ENCODE measurements at regions not wholly inside any gene's neighbourhood (a gene's known extent, or its start where the extent isn't known, plus 50 kb on each side); places are given as distances from the start of the nearest gene placed in this dataset.
"Not testable (repeated sequence)": the region's sequence is repeated elsewhere in the genome, so short reads cannot be mapped to it uniquely, and the experiment has no call there.

GRCh38 chr22:25392584-25392983 lies 171.9 kb upstream of the GRK3 start:
- Mint-ChIP-seq H3K4me1 (peaks cover 36% of the 10 kb centered on the region), H3K9me3 (no peaks in the 10 kb centered on the region), H3K36me3 (peaks cover 6% of the 10 kb centered on the region), H3K27me3 (no peaks in the 10 kb centered on the region), H3K27ac (no peak overlapping the region), H3K4me3 (no peak overlapping the region)
- no peak for DNase-seq

- H3K4me3 Mint-ChIP-seq, result no peak overlapping the region
- H3K9me3 Mint-ChIP-seq, result no peaks in the 10 kb centered on the region
- H3K4me1 Mint-ChIP-seq, result peaks cover 38% of the 10 kb centered on the region
- H3K27ac Mint-ChIP-seq, result no peak overlapping the region
- H3K36me3 Mint-ChIP-seq, result peaks cover 6% of the 10 kb centered on the region
- H3K27me3 Mint-ChIP-seq, result no peaks in the 10 kb centered on the region
- DNase-seq, result no peak
Observed at GRCh38 chr22:25393121-25393805, 171.2 kb upstream of the GRK3 start.

DNA sequence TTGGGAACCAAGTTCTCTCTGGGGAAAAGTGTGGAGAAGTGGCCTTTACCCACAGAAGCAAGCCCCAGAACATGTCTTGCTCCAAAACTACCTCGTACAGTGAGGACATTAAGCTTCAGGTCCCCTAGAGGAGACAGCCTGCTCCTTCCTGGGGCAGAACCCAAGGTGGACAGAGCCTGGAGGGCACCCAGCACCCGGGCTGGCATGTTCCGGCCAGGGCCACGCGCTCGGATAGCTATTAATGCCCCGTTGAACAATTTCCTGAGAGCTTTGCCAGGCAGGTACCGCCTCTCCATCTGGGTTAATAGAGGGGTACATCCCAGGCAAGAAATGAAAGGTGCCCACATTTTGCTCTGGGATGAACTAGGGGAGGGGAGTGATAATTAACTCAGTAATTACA lies 169.0 kb upstream of the GRK3 start:
- Mint-ChIP-seq H3K4me3 (no peak overlapping the region), H3K9me3 (no peaks in the 10 kb centered on the region), H3K36me3 (peaks cover 6% of the 10 kb centered on the region), H3K27ac (no peak overlapping the region), H3K4me1 (peaks cover 27% of the 10 kb centered on the region), H3K27me3 (no peaks in the 10 kb centered on the region)
- DNase-seq, result no peak

GRCh38 chr22:25395915-25396314 lies 168.6 kb upstream of the GRK3 start:
- H3K4me3 Mint-ChIP-seq, result no peak overlapping the region
- peaks cover 6% of the 10 kb centered on the region for H3K36me3 Mint-ChIP-seq
- no peaks in the 10 kb centered on the region for H3K27me3 Mint-ChIP-seq
- DNase-seq, result no peak
- no peak overlapping the region for H3K27ac Mint-ChIP-seq
- peaks cover 24% of the 10 kb centered on the region for H3K4me1 Mint-ChIP-seq
- H3K9me3 Mint-ChIP-seq, result no peaks in the 10 kb centered on the region

DNA sequence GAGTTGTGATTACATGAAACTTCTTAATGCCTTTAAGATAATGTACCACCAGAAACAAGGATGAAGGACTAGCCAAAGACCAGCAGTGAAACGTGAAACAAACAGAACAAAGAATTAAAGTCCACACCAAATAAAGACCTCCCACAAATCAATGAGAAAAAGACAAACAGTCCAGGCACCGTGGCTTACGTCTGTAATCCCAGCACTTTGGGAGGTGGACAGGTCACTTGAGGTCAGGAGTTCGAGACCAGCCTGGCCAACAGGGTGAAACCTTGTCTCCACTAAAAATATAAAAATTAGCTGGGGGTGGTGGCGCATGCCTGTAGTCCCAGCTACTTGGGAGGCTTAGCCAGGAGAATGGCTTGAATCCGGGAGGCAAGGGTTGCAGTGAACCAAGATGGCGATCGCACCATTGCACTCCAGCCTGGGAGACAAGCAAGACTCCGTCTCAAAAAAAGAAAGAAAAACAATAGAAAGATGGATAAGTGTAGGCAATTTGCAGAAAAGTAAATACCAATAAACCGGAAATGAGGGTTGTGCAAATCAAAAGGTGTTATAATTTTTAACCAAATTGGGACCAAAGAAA lies 167.8 kb upstream of the GRK3 start:
- DNase-seq, result no peak
- Mint-ChIP-seq H3K4me3 (no peak overlapping the region), H3K4me1 (peaks cover 29% of the 10 kb centered on the region), H3K36me3 (peaks cover 6% of the 10 kb centered on the region), H3K27ac (no peak overlapping the region), H3K9me3 (no peaks in the 10 kb centered on the region), H3K27me3 (no peaks in the 10 kb centered on the region)

GRCh38 chr22:25397616-25398015 lies 166.9 kb upstream of the GRK3 start:
- Mint-ChIP-seq H3K27me3 (no peaks in the 10 kb centered on the region), H3K9me3 (no peaks in the 10 kb centered on the region), H3K36me3 (peaks cover 6% of the 10 kb centered on the region), H3K4me1 (peaks cover 35% of the 10 kb centered on the region), H3K27ac (no peak overlapping the region), H3K4me3 (no peak overlapping the region)
- DNase-seq, result no peak

DNA sequence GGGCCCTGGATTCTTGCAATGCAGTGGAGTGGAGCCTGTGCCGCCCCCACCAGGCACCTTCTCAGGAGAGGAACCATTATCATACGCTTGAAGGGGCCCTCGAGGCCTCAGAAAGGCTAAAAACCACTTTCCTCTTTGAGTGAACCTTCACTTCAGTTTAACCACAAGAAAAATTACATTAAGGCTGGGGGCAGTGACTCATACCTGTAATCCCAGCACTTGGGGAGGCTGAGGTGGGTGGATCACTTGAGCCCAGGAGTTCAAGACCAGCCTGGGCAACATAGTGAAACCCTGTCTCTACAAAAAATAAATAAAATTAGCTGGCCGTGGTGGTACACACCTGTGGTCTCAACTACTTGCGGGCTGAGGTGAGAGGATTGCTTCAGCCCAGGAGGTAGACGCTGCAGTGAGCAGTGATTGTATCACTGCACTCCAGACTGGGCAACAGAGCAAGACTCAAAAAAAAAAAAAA lies 165.8 kb upstream of the GRK3 start:
- H3K27me3 Mint-ChIP-seq, H3K4me3 Mint-ChIP-seq, H3K9me3 Mint-ChIP-seq, H3K36me3 Mint-ChIP-seq: not testable (repeated sequence)
- peak; percentile 59 for DNase-seq
- peaks cover 42% of the 10 kb centered on the region for H3K4me1 Mint-ChIP-seq
- H3K27ac Mint-ChIP-seq, result peak overlapping the region; percentile 34

DNA sequence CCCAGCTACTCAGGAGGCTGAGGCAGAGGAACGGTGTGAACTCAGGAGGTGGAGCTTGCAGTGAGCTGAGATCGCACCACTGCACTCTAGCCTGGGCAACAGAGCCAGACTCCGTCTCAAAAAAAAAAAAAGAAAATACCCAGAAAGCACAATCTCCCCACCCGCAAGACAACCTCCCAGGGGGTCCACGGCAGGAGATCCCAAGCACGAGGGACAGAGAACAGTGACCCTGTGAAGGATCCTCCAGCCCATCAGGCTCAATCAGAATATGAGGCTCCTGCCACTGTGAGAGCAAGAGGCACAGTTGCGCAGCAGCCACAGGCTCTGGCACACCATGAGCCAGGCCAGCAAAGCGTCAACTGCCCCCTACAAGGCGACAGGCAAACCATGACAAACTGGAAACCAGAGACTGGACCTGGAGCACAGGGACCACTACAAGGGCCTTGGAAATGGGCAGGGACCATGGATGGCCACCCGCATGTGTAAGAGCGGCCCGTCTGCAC lies 164.8 kb upstream of the GRK3 start:
- H3K4me1 Mint-ChIP-seq, result peaks cover 48% of the 10 kb centered on the region
- peaks cover 6% of the 10 kb centered on the region for H3K36me3 Mint-ChIP-seq
- no peak overlapping the region for H3K4me3 Mint-ChIP-seq
- no peaks in the 10 kb centered on the region for H3K9me3 Mint-ChIP-seq
- H3K27me3 Mint-ChIP-seq, result no peaks in the 10 kb centered on the region
- DNase-seq, result no peak
- no peak overlapping the region for H3K27ac Mint-ChIP-seq

- H3K36me3 Mint-ChIP-seq, result no peaks in the 10 kb centered on the region
Observed at GRCh38 chr22:25402160-25402500, 162.3 kb upstream of the GRK3 start.

DNA sequence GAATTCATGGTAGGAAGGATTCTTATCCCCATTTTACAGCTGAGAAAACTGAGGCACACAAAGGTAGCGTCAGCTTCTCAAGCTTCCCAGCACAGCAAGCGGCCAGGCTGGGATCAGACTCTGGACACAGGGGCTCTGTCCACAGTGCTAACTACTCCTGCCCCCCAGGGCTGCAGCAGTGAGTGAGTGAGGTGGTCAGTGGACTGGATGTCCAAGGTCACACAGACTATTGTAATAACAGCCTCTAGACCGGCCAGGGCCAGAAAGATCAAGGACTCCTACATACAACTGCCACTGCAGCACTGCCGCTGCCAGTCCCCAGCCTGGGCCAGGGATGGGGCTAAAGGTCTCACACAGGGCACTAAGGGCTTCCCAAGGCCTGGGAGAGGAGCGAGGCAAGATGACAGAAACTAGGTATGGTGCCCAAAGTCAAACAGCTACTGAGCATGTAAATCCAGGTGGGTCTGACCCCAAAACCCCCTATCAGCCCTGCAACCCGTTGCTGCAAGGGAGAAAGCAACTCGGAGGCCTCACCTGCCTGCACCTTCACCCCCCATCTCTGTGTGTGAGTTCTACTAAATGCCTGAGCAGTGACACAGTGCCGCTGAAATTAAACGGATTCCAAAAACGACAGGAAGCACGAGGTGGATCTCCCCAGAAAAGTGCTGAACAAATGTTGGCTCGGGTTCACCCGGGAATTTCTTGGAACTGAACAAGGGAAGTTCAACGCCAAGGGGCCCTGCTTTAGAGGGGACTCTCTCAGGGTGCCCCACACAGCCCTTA lies 161.8 kb upstream of the GRK3 start:
- DNase-seq, result no peak
- Mint-ChIP-seq H3K36me3 (no peaks in the 10 kb centered on the region), H3K27me3 (no peaks in the 10 kb centered on the region), H3K4me3 (no peak overlapping the region), H3K9me3 (no peaks in the 10 kb centered on the region), H3K4me1 (peaks cover 37% of the 10 kb centered on the region), H3K27ac (no peak overlapping the region)

More at GRCh38 chr22:25402160-25402500, 162.3 kb upstream of the GRK3 start:
- Mint-ChIP-seq H3K4me3 (no peak overlapping the region), H3K27ac (no peak overlapping the region), H3K9me3 (no peaks in the 10 kb centered on the region), H3K27me3 (no peaks in the 10 kb centered on the region), H3K4me1 (peaks cover 41% of the 10 kb centered on the region)
- DNase-seq, result no peak

GRCh38 chr22:25403284-25403810 lies 161.1 kb upstream of the GRK3 start:
- peaks cover 34% of the 10 kb centered on the region for H3K4me1 Mint-ChIP-seq
- DNase-seq, result no peak
- H3K36me3 Mint-ChIP-seq, result no peaks in the 10 kb centered on the region
- H3K4me3 Mint-ChIP-seq, result peak overlapping the region; percentile 89
- H3K27me3 Mint-ChIP-seq, result no peaks in the 10 kb centered on the region
- peak overlapping the region; percentile 44 for H3K27ac Mint-ChIP-seq
- H3K9me3 Mint-ChIP-seq, result no peaks in the 10 kb centered on the region

- no peaks in the 10 kb centered on the region for H3K9me3 Mint-ChIP-seq
- no peak for DNase-seq
Observed at GRCh38 chr22:25403811-25404471, 160.5 kb upstream of the GRK3 start.

DNA sequence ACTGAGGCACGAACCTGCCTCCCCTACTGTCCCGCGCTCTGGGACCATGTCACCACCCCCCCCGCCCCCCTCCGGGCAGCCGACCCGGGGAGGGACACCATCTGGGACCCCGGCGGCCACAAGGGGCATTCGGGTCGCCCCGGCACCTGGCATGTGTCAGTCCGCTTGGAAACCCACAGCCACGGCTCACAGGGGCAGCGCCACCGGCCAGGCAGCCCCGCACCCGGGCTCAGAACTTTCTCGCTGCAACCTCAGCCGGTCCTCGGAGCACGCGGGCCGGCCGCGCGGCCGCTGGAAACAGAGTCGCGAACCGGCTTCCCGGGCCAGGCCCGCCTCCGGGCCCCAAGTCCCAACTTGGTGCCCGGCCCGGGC lies 159.9 kb upstream of the GRK3 start:
- Mint-ChIP-seq H3K4me1 (peaks cover 28% of the 10 kb centered on the region), H3K27ac (peak overlapping the region; percentile 67), H3K4me3 (peak overlapping the region; percentile 89), H3K36me3 (no peaks in the 10 kb centered on the region), H3K9me3 (no peaks in the 10 kb centered on the region), H3K27me3 (no peaks in the 10 kb centered on the region)
- DNase-seq, result no peak

More at GRCh38 chr22:25403811-25404471, 160.5 kb upstream of the GRK3 start:
- H3K4me1 Mint-ChIP-seq, result peaks cover 29% of the 10 kb centered on the region
- H3K4me3 Mint-ChIP-seq, result peak overlapping the region; percentile 89
- H3K36me3 Mint-ChIP-seq, result no peaks in the 10 kb centered on the region
- H3K27ac Mint-ChIP-seq, result peak overlapping the region; percentile 67
- no peaks in the 10 kb centered on the region for H3K27me3 Mint-ChIP-seq

- H3K27me3 Mint-ChIP-seq, result no peaks in the 10 kb centered on the region
- no peaks in the 10 kb centered on the region for H3K36me3 Mint-ChIP-seq
- no peaks in the 10 kb centered on the region for H3K9me3 Mint-ChIP-seq
- peak overlapping the region; percentile 73 for H3K4me3 Mint-ChIP-seq
- H3K27ac Mint-ChIP-seq, result peak overlapping the region; percentile 54
- peak; percentile 77 for DNase-seq
- H3K4me1 Mint-ChIP-seq, result peaks cover 28% of the 10 kb centered on the region
Observed at GRCh38 chr22:25404928-25405816, 159.3 kb upstream of the GRK3 start.
